ENCODE measurements at regions not wholly inside any gene's neighbourhood (a gene's known extent, or its start where the extent isn't known, plus 50 kb on each side); places are given as distances from the start of the nearest gene placed in this dataset.

- Mint-ChIP-seq H3K27ac (ENCODE audit: unreplicated experiment) (no peak overlapping the region), H3K9me3 (ENCODE audit: low read depth) (no peaks in the 10 kb centered on the region), H3K4me1 (ENCODE audit: low read depth) (no peaks in the 10 kb centered on the region), H3K4me3 (ENCODE audit: unreplicated experiment) (no peak overlapping the region), H3K27me3 (ENCODE audit: low read depth) (no peaks in the 10 kb centered on the region), H3K36me3 (ENCODE audit: low read depth) (no peaks in the 10 kb centered on the region)
- DNase-seq (ENCODE audit: low spot score): no peak
- no peak for TF ChIP-seq CTCF (IDR thresholded peaks at IDR 0.05)
These were observed 911.9 kb upstream of the LRRN3 start for GRCh38 chr7:110179037-110179436.

- no peaks in the 10 kb centered on the region for H3K27me3 Mint-ChIP-seq (ENCODE audit: low read depth)
- H3K36me3 Mint-ChIP-seq (ENCODE audit: low read depth): no peaks in the 10 kb centered on the region
- H3K4me3 Mint-ChIP-seq (ENCODE audit: unreplicated experiment): no peak overlapping the region
- H3K9me3 Mint-ChIP-seq (ENCODE audit: low read depth): peaks cover 3% of the 10 kb centered on the region
- DNase-seq (ENCODE audit: low spot score): no peak
- no peak for TF ChIP-seq CTCF (IDR thresholded peaks at IDR 0.05)
- H3K27ac Mint-ChIP-seq (ENCODE audit: unreplicated experiment): no peak overlapping the region
- H3K4me1 Mint-ChIP-seq (ENCODE audit: low read depth): no peaks in the 10 kb centered on the region
These were observed 909.2 kb upstream of the LRRN3 start for GRCh38 chr7:110181768-110182167.

GRCh38 chr7:110186334-110186733, 904.6 kb upstream of the LRRN3 start:
- Mint-ChIP-seq H3K27me3 (ENCODE audit: low read depth) (no peaks in the 10 kb centered on the region), H3K27ac (ENCODE audit: unreplicated experiment) (no peak overlapping the region), H3K9me3 (ENCODE audit: low read depth) (peaks cover 12% of the 10 kb centered on the region), H3K4me3 (ENCODE audit: unreplicated experiment) (no peak overlapping the region), H3K4me1 (ENCODE audit: low read depth) (peaks cover 10% of the 10 kb centered on the region), H3K36me3 (ENCODE audit: low read depth) (peaks cover 5% of the 10 kb centered on the region)
- no peak for DNase-seq (ENCODE audit: low spot score)
- TF ChIP-seq CTCF (IDR thresholded peaks at IDR 0.05): no peak

DNA sequence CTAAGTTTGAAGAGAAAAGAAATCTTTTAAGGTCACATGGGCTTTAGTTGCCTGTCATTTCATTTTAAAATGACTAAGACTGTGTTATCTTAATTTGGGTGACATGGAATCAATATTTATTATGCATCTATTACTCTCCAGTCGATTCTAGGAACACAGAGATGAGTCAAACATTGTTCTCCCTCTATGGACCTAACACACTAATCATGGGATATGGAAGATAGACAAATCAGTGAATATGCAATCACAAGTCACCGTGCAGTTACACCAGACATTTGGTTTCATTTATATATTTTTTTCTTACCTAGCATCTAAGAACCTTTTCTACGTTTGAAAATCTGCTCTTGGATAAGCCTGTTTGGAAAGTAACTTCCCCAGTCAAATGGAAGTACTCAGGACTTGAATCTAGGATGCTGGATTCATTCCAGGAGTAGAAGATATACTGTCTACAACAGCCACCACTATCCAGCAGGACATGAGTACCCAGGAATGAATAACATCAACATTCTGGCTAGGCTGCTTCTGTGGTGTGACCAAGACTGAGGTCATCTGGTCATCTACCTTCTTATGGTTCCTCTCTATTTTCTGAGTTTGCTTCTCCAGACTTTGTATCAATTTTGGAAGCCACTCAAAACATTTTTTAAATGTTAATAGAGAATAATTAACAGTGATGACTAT, 902.9 kb upstream of the LRRN3 start:
- Mint-ChIP-seq H3K4me1 (ENCODE audit: low read depth) (peaks cover 10% of the 10 kb centered on the region), H3K4me3 (ENCODE audit: unreplicated experiment) (no peak overlapping the region), H3K27me3 (ENCODE audit: low read depth) (no peaks in the 10 kb centered on the region), H3K27ac (ENCODE audit: unreplicated experiment) (no peak overlapping the region), H3K9me3 (ENCODE audit: low read depth) (peaks cover 15% of the 10 kb centered on the region), H3K36me3 (ENCODE audit: low read depth) (peaks cover 5% of the 10 kb centered on the region)
- DNase-seq (ENCODE audit: low spot score): no peak
- no peak for TF ChIP-seq CTCF (IDR thresholded peaks at IDR 0.05)

GRCh38 chr7:110204527-110204926, 886.4 kb upstream of the LRRN3 start:
- Mint-ChIP-seq H3K4me3 (ENCODE audit: unreplicated experiment) (no peak overlapping the region), H3K4me1 (ENCODE audit: low read depth) (peaks cover 6% of the 10 kb centered on the region), H3K27me3 (ENCODE audit: low read depth) (peaks cover 2% of the 10 kb centered on the region), H3K27ac (ENCODE audit: unreplicated experiment) (no peak overlapping the region), H3K9me3 (ENCODE audit: low read depth) (peaks cover 7% of the 10 kb centered on the region), H3K36me3 (ENCODE audit: low read depth) (no peaks in the 10 kb centered on the region)
- no peak for DNase-seq (ENCODE audit: low spot score)
- peak; percentile 59 for TF ChIP-seq CTCF (IDR thresholded peaks at IDR 0.05)

All from chondrocyte (in vitro differentiated cells).